Fibroblast of lung (primary cell): ENCODE measurements at regions not wholly inside any gene's neighbourhood (a gene's known extent, or its start where the extent isn't known, plus 50 kb on each side); places are given as distances from the start of the nearest gene placed in this dataset.

Source experiments
- CTCF ChIP-seq, 2 donors: IDR thresholded peaks in 1 of 2; conservative IDR thresholded peaks in 1 of 2; 1 replicate in 1 of 2; 2 replicates in 1 of 2; pipeline ENCODE4 v1.5.1; 2011 to 2012; ENCODE audit warnings: low read length in 2 of 2, control low read depth in 1 of 2, inconsistent platforms in 1 of 2, low read depth in 1 of 2, mild to moderate bottlenecking in 1 of 2
- EZH2 ChIP-seq: IDR thresholded peaks from 2 replicates; pipeline ENCODE4 v1.5.1; 2012; ENCODE audit warnings: low read length, control low read depth, mild to moderate bottlenecking; ENCODE audit errors: missing control alignments

- TF ChIP-seq CTCF (conservative IDR thresholded peaks at IDR 0.05 in 1 of 2, IDR thresholded peaks at IDR 0.05 in 1 of 2; ENCODE audit: low read depth in 1 of 2, low read length in 2 of 2) (no peak), EZH2 (no peak)
Observed at GRCh38 chr5:175045820-175046219, 321.4 kb downstream of the MSX2 start.
